HL-60 (cell line): ENCODE measurements at regions not wholly inside any gene's neighbourhood (a gene's known extent, or its start where the extent isn't known, plus 50 kb on each side); places are given as distances from the start of the nearest gene placed in this dataset.

Source experiments
- GABPA ChIP-seq: IDR thresholded peaks from 2 replicates; pipeline ENCODE4 v1.6.1; 2012; ENCODE audit warnings: low read depth
- POLR2AphosphoS5 ChIP-seq: IDR thresholded peaks from 2 replicates; pipeline ENCODE4 v1.6.1; 2012; ENCODE audit warnings: low read depth
- TF ChIP-seq, protein P1 (sequence below): IDR thresholded peaks from one replicate; pipeline ENCODE4 v1.5.1; 2011; ENCODE audit warnings: low read length, control low read depth, inconsistent platforms; ENCODE audit not compliant: insufficient read depth

DNA sequence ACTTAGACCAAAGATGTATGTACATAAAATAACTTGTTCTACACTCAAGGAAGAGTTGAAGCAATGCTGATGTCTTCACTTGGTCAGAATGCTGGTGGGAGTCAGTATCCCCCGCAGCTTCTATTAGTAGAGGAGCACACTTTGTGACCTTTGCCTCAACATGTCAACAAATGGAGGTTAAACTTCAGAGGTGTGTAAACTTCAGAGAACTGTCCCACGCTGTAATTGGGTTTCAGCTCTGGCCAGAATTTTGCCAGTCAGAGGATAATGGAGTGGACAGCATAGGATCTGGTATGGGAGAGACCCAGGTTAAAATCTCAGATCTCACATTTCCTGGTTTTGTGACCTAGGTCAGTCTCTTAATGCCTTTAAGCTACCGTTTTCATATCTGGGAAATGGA, 107.6 kb upstream of the ZNF644 start:
- TF ChIP-seq, protein P1, sequence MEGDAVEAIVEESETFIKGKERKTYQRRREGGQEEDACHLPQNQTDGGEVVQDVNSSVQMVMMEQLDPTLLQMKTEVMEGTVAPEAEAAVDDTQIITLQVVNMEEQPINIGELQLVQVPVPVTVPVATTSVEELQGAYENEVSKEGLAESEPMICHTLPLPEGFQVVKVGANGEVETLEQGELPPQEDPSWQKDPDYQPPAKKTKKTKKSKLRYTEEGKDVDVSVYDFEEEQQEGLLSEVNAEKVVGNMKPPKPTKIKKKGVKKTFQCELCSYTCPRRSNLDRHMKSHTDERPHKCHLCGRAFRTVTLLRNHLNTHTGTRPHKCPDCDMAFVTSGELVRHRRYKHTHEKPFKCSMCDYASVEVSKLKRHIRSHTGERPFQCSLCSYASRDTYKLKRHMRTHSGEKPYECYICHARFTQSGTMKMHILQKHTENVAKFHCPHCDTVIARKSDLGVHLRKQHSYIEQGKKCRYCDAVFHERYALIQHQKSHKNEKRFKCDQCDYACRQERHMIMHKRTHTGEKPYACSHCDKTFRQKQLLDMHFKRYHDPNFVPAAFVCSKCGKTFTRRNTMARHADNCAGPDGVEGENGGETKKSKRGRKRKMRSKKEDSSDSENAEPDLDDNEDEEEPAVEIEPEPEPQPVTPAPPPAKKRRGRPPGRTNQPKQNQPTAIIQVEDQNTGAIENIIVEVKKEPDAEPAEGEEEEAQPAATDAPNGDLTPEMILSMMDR = no peak
- TF ChIP-seq GABPA (no peak), POLR2AphosphoS5 (no peak)
